Body of pancreas (tissue), 4 donors: ENCODE measurements at regions not wholly inside any gene's neighbourhood (a gene's known extent, or its start where the extent isn't known, plus 50 kb on each side); places are given as distances from the start of the nearest gene placed in this dataset.

ENCODE experiments used
- POLR2A ChIP-seq, 3 donors: fragments of 450-650 bp; IDR thresholded peaks; one replicate each; pipeline ENCODE4 v1.6.1; 2016; ENCODE audit warnings: antibody characterized with exemption in 3 of 3, mild to moderate bottlenecking in 2 of 3
- TF ChIP-seq, protein P1 (sequence below), 7 experiments: fragments of 450-650 bp in 4 of 7; fragments of 200-600 bp in 3 of 7; sonication (generic) in 3 of 7; IDR thresholded peaks; one replicate each; pipeline ENCODE4 v1.5.1; 2016 to 2019; ENCODE audit warnings: antibody characterized with exemption in 7 of 7

DNA sequence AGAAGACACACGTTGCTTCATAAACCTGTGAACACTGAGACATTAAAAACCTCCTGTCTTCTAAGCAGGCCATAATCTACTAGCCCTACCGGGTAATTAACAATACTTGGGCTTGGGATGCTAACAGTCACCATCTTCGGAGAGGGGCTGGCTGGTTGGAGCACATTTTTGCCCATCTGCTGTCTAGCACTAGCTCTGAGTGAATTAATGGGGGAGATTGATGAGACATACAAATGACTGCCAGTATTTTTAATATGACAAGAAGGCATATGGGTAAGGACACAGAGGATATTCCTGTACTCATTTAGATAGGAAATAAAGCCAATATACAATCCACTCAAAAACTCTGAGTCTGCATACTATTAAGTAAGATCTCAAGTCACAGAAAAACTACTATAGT, 651.6 kb upstream of the SOX11 start:
- TF ChIP-seq, protein P1, sequence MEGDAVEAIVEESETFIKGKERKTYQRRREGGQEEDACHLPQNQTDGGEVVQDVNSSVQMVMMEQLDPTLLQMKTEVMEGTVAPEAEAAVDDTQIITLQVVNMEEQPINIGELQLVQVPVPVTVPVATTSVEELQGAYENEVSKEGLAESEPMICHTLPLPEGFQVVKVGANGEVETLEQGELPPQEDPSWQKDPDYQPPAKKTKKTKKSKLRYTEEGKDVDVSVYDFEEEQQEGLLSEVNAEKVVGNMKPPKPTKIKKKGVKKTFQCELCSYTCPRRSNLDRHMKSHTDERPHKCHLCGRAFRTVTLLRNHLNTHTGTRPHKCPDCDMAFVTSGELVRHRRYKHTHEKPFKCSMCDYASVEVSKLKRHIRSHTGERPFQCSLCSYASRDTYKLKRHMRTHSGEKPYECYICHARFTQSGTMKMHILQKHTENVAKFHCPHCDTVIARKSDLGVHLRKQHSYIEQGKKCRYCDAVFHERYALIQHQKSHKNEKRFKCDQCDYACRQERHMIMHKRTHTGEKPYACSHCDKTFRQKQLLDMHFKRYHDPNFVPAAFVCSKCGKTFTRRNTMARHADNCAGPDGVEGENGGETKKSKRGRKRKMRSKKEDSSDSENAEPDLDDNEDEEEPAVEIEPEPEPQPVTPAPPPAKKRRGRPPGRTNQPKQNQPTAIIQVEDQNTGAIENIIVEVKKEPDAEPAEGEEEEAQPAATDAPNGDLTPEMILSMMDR (IDR thresholded peaks at IDR 0.05) = no peak
- no peak for TF ChIP-seq POLR2A (IDR thresholded peaks at IDR 0.05)
